Stomach (tissue), 8 donors: ENCODE measurements at regions not wholly inside any gene's neighbourhood (a gene's known extent, or its start where the extent isn't known, plus 50 kb on each side); places are given as distances from the start of the nearest gene placed in this dataset.

Experiments used
- DNase-seq, 2 donors: peaks; one replicate each; pipeline versions ENCODE4 v3.0.0 to v3.0.0-alpha.2; 2013 to 2019
- H3K27ac ChIP-seq, 5 donors: fragments of 200-600 bp in 4 of 5; sonication (generic) in 4 of 5; one replicate each; pipeline ENCODE4 v1.5.1; 2013 to 2019; ENCODE audit warnings: mild to moderate bottlenecking in 1 of 5, moderate library complexity in 1 of 5
- H3K27me3 ChIP-seq, 3 donors: fragments of 200-600 bp; sonication (generic); one replicate each; pipeline ENCODE4 v1.5.1; 2017 to 2019; ENCODE audit warnings: mixed run types in 1 of 3
- H3K36me3 ChIP-seq, 4 donors: fragments of 200-600 bp; sonication (generic); 1 replicate in 3 of 4; 2 replicates in 1 of 4; pipeline ENCODE4 v1.5.1; 2016 to 2019
- H3K4me1 ChIP-seq, 4 donors: fragments of 200-600 bp; sonication (generic); one replicate each; pipeline ENCODE4 v1.5.1; 2016 to 2019
- H3K4me3 ChIP-seq, 4 donors: fragments of 200-600 bp; sonication (generic) in 3 of 4; one replicate each; pipeline ENCODE4 v1.5.1; 2016 to 2019; ENCODE audit warnings: mild to moderate bottlenecking in 1 of 4
- H3K9me3 ChIP-seq, 4 donors: fragments of 200-600 bp; sonication (generic); one replicate each; pipeline ENCODE4 v1.5.1; 2016 to 2019
- EP300 ChIP-seq: sonication (generic); formaldehyde crosslinking; IDR thresholded peaks from one replicate; pipeline ENCODE4 v1.6.1; 2017; ENCODE audit warnings: antibody characterized with exemption
- POLR2A ChIP-seq, 4 donors: fragments of 450-650 bp; IDR thresholded peaks; one replicate each; pipeline ENCODE4 v1.6.1; 2016; ENCODE audit warnings: antibody characterized with exemption in 4 of 4, control low read depth in 2 of 4, mild to moderate bottlenecking in 1 of 4, moderate library complexity in 1 of 4
- POLR2AphosphoS5 ChIP-seq, 3 donors: sonication (generic); formaldehyde crosslinking; IDR thresholded peaks; one replicate each; pipeline ENCODE4 v1.6.1; 2016; ENCODE audit warnings: antibody characterized with exemption in 3 of 3
- WGBS, 5 donors: extraction: QIAGEN DNeasy Blood & Tissue Kit in 3 of 5; methylation state at CpG; one replicate each; pipeline versions ENCODE4 v1.1.5 to v1.1.7; 2013 to 2018; 5-methylcytosine and 5-hydroxymethylcytosine counted together
- intact Hi-C: fragments of 100-400 bp; cut with DNase I; formaldehyde crosslinking; loops from one replicate; pipeline ENCODE4 v1.15.1; 2023; ENCODE audit warnings: low total_unique reads
- TF ChIP-seq, protein P1 (sequence below), 7 experiments: fragments of 450-650 bp in 4 of 7; fragments of 200-600 bp in 3 of 7; sonication (generic) in 3 of 7; IDR thresholded peaks; one replicate each; pipeline ENCODE4 v1.5.1; 2016 to 2019; ENCODE audit warnings: antibody characterized with exemption in 7 of 7, control low read depth in 2 of 7, mild to moderate bottlenecking in 1 of 7
- donor health status: healthy with polysubstance abuse.
- donor health status: Bipolar disorder and iron deficiency.
- donor health status: healthy.

DNA sequence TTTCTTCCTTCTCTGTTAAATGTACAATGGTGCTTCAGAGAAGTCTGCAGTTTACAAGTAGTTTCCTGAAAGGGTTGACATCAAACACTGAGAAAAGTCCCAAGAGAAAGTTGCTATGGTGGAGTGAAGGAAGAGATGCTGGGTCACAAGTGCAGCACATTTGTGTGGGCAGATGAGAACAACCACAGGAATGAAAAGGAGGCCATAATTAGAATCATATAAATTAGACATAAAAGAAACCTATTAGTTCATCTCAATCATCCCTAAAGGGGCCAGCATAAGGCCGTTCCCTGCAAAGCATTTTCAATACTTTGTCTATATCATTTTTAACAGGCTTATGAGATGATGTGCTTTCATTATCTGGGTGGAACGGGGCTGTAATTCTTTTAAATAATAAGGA lies 359.2 kb downstream of the IRS2 start:
- H3K27me3 ChIP-seq, result no peaks in the 10 kb centered on the region
- H3K4me3 ChIP-seq, result no peak overlapping the region
- H3K9me3 ChIP-seq, result peaks cover 0 to 2% (median under 1%) of the 10 kb centered on the region in 4 donors
- H3K4me1 ChIP-seq, result no peaks in the 10 kb centered on the region
- H3K36me3 ChIP-seq, result no peaks in the 10 kb centered on the region
- TF ChIP-seq EP300 (no peak), POLR2AphosphoS5 (IDR thresholded peaks at IDR 0.05) (no peak), POLR2A (IDR thresholded peaks at IDR 0.05) (no peak)
- TF ChIP-seq, protein P1, sequence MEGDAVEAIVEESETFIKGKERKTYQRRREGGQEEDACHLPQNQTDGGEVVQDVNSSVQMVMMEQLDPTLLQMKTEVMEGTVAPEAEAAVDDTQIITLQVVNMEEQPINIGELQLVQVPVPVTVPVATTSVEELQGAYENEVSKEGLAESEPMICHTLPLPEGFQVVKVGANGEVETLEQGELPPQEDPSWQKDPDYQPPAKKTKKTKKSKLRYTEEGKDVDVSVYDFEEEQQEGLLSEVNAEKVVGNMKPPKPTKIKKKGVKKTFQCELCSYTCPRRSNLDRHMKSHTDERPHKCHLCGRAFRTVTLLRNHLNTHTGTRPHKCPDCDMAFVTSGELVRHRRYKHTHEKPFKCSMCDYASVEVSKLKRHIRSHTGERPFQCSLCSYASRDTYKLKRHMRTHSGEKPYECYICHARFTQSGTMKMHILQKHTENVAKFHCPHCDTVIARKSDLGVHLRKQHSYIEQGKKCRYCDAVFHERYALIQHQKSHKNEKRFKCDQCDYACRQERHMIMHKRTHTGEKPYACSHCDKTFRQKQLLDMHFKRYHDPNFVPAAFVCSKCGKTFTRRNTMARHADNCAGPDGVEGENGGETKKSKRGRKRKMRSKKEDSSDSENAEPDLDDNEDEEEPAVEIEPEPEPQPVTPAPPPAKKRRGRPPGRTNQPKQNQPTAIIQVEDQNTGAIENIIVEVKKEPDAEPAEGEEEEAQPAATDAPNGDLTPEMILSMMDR (IDR thresholded peaks at IDR 0.05), result no peak
- no peak overlapping the region for H3K27ac ChIP-seq
- 80 to 95% (median 84%) methylated on average over 2 of the region's 2 CpGs for WGBS, 5 donors
- intact Hi-C loops, result no loop called here
- no peak for DNase-seq

DNA sequence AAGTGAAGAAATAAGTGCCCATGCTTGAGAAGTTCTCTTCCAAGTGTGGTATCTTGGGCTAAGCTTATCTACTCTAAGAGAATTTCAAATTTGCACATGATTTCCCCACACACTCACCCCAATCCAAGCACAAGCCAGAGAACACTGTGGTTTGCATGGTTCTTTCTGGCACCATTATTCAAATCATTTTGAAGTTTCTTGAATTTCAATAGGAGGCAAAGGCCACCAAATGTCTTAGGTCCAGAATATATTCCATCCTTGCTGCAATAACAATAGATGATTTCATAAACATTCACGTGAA lies 359.7 kb downstream of the IRS2 start:
- intact Hi-C loops, result no loop called here
- 90 to 100% (median 95%) methylated on average over 1 of the region's 1 CpG for WGBS, 5 donors
- Histone ChIP-seq H3K36me3 (no peaks in the 10 kb centered on the region), H3K27ac (no peak overlapping the region), H3K27me3 (no peaks in the 10 kb centered on the region), H3K4me3 (no peak overlapping the region), H3K4me1 (no peaks in the 10 kb centered on the region), H3K9me3 (no peaks in the 10 kb centered on the region)
- DNase-seq, result no peak
- TF ChIP-seq EP300 (no peak), POLR2A (IDR thresholded peaks at IDR 0.05) (no peak), POLR2AphosphoS5 (IDR thresholded peaks at IDR 0.05) (no peak)
- TF ChIP-seq, protein P1 (IDR thresholded peaks at IDR 0.05), result no peak

DNA sequence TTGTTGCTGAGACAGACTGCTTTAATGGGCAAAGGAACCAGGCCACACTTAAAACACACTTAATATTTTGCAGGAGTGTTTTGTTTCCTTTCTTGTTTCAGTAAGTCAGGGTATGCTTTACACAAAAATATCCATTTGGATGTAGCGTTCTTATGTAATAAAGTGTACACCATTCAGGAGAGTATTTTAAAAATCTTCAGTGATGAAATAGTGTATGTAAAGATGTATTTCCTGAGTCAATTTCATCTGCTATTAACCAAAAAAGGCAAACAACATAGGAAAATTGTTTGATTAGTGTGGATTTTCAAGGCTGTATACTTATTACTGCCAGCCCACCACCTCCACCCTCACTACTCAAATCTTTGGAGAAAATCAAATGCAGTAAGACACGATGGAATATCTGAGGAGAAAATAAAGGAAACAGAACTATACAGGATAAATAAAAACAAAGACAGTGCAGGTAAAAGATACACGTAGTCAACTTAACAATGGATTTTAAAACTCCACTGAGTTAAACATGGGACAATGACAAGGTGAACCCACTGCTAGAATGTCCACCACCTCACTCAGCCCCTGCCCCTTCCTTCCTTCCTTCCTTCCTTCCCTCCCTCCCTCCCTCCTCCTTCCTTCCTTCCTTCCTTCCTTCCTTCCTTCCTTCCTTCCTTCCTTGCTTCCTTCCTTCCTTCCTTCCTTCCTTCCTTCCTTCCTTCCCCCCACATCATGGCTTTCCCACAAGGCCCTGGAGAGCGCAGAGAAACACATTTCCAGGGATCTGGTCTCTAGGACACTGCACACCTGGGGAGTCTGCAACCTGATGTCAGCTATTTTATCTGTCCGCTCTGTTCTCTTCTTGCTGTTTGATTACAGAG lies 360.3 kb downstream of the IRS2 start:
- intact Hi-C loops, result no loop called here
- H3K4me3 ChIP-seq, result no peak overlapping the region
- no peak overlapping the region for H3K27ac ChIP-seq
- no peaks in the 10 kb centered on the region for H3K27me3 ChIP-seq
- 69 to 92% (median 76%) methylated on average over 5 of the region's 5 CpGs for WGBS, 5 donors
- no peaks in the 10 kb centered on the region for H3K36me3 ChIP-seq
- H3K9me3 ChIP-seq, result no peaks in the 10 kb centered on the region
- TF ChIP-seq, protein P1 (IDR thresholded peaks at IDR 0.05), result no peak
- no peak for TF ChIP-seq POLR2AphosphoS5 (IDR thresholded peaks at IDR 0.05)
- TF ChIP-seq EP300, result no peak
- no peak for TF ChIP-seq POLR2A (IDR thresholded peaks at IDR 0.05)
- no peaks in the 10 kb centered on the region for H3K4me1 ChIP-seq
- no peak for DNase-seq

DNA sequence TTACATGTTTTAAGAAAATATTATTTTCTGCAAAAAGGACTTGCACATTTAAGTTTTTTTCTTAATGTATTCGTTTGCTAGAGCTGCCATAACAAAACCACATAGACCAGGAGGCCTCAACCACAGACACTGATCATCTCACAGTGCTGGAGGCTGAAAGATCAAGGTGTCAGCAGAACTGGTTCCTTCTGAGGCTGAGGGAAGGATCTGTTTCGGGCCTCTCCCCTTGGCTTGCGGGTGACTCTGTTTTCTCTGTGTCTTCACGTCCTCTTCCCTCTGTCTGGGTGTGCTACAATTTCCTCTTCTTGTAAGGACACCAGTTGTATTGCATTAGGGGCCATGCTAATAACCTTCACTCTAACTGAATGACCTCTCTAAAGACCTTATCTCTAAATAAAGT lies 364.2 kb downstream of the IRS2 start:
- Histone ChIP-seq H3K4me3 (no peak overlapping the region), H3K36me3 (no peaks in the 10 kb centered on the region), H3K4me1 (no peaks in the 10 kb centered on the region), H3K27ac (no peak overlapping the region), H3K27me3 (no peaks in the 10 kb centered on the region), H3K9me3 (no peaks in the 10 kb centered on the region)
- intact Hi-C loops, result no loop called here
- DNase-seq, result peak in 1 of 2 donors; percentile 12
- WGBS, 5 donors, result 66 to 79% (median 74%) methylated on average over 4 of the region's 4 CpGs
- no peak for TF ChIP-seq POLR2A (IDR thresholded peaks at IDR 0.05)
- no peak for TF ChIP-seq EP300
- TF ChIP-seq, protein P1 (IDR thresholded peaks at IDR 0.05), result no peak
- no peak for TF ChIP-seq POLR2AphosphoS5 (IDR thresholded peaks at IDR 0.05)
